Left ventricle myocardium inferior (tissue), 1 donor: ENCODE measurements at regions not wholly inside any gene's neighbourhood (a gene's known extent, or its start where the extent isn't known, plus 50 kb on each side); places are given as distances from the start of the nearest gene placed in this dataset.

ENCODE experiments used
- DNase-seq: peaks from one replicate; pipeline ENCODE4 v3.0.0-alpha.2; 2020
- H3K27ac ChIP-seq: fragments of 200-600 bp; replicated peaks from 2 replicates; pipeline ENCODE4 v1.8.0; 2021
- H3K27me3 ChIP-seq: fragments of 200-600 bp; 2 replicates; pipeline ENCODE4 v1.8.0; 2021; ENCODE audit warnings: low read depth
- H3K36me3 ChIP-seq: fragments of 200-600 bp; 2 replicates; pipeline ENCODE4 v1.8.0; 2021
- H3K4me1 ChIP-seq: fragments of 200-600 bp; 2 replicates; pipeline ENCODE4 v1.8.0; 2021
- H3K4me3 ChIP-seq: fragments of 200-600 bp; 2 replicates; pipeline ENCODE4 v1.8.0; 2021; ENCODE audit warnings: mild to moderate bottlenecking, moderate library complexity
- H3K9me3 ChIP-seq: fragments of 200-600 bp; replicated peaks from 2 replicates; pipeline ENCODE4 v1.8.0; 2021
- intact Hi-C: fragments of 100-400 bp; cut with micrococcal nuclease; formaldehyde crosslinking; loops from one replicate; pipeline ENCODE4 v1.11.0; 2022
- TF ChIP-seq, protein P1 (sequence below): fragments of 200-600 bp; IDR thresholded peaks from 2 replicates; pipeline ENCODE4 v1.8.0; 2021; ENCODE audit warnings: antibody characterized with exemption, mild to moderate bottlenecking, borderline replicate concordance
- donor health status: DM: no; HTN: yes; CAD: no; lungs with severe emphysema.

DNA sequence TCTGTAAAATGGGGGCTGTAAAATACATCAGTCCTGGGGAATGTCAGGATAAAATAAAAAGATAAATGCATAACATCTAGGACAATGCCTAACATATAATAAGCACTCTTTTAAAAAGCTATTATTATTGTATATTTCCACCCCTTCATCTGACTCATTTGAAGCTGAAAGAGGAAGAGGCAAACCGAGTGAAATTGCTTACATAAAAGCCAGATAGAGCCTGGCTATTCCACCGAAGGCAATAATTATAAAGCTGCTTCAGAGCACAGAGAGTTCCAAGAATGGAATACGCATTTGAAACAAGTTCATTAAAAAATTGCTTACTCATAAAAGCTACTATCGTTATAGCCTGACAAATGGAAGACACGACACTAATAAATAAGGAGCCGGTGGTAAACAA is 186.1 kb upstream of the CAMK1G start:
- H3K27ac ChIP-seq: no peak overlapping the region
- peaks cover 45% of the 10 kb centered on the region for H3K27me3 ChIP-seq
- no peaks in the 10 kb centered on the region for H3K4me1 ChIP-seq
- DNase-seq: no peak
- intact Hi-C loops: no loop called here
- no peaks in the 10 kb centered on the region for H3K9me3 ChIP-seq
- TF ChIP-seq, protein P1, sequence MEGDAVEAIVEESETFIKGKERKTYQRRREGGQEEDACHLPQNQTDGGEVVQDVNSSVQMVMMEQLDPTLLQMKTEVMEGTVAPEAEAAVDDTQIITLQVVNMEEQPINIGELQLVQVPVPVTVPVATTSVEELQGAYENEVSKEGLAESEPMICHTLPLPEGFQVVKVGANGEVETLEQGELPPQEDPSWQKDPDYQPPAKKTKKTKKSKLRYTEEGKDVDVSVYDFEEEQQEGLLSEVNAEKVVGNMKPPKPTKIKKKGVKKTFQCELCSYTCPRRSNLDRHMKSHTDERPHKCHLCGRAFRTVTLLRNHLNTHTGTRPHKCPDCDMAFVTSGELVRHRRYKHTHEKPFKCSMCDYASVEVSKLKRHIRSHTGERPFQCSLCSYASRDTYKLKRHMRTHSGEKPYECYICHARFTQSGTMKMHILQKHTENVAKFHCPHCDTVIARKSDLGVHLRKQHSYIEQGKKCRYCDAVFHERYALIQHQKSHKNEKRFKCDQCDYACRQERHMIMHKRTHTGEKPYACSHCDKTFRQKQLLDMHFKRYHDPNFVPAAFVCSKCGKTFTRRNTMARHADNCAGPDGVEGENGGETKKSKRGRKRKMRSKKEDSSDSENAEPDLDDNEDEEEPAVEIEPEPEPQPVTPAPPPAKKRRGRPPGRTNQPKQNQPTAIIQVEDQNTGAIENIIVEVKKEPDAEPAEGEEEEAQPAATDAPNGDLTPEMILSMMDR: no peak
- no peaks in the 10 kb centered on the region for H3K36me3 ChIP-seq
- no peak overlapping the region for H3K4me3 ChIP-seq

DNA sequence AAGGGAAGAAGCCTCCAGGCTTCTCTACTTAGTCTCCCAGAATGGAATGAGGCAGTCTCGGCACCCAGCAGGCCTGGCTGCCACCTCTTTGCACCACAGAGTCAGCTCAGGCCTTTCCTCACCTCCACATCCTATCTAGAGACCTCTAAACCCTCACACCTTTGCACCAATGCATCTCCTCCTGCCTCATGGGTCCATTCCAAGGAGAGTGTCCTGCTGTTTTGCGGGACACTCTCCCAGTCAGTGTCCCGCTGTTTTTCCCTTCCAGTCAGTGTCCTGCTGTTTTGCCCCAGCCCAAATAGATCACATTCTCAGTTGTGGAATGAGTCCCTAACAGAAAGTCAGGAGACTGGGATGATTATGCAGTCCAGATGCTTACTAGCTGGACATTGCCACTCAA is 185.6 kb upstream of the CAMK1G start:
- no peak overlapping the region for H3K27ac ChIP-seq
- H3K27me3 ChIP-seq: peaks cover 46% of the 10 kb centered on the region
- TF ChIP-seq, protein P1: no peak
- no peak for DNase-seq
- H3K4me3 ChIP-seq: no peak overlapping the region
- H3K36me3 ChIP-seq: no peaks in the 10 kb centered on the region
- H3K4me1 ChIP-seq: no peaks in the 10 kb centered on the region
- intact Hi-C loops: no loop called here
- H3K9me3 ChIP-seq: no peaks in the 10 kb centered on the region

GRCh38 chr1:209398313-209398991 is 185.1 kb upstream of the CAMK1G start:
- H3K9me3 ChIP-seq: no peaks in the 10 kb centered on the region
- no peak overlapping the region for H3K27ac ChIP-seq
- no peak overlapping the region for H3K4me3 ChIP-seq
- H3K36me3 ChIP-seq: no peaks in the 10 kb centered on the region
- H3K27me3 ChIP-seq: peaks cover 51% of the 10 kb centered on the region
- intact Hi-C loops: no loop called here
- DNase-seq: no peak
- TF ChIP-seq, protein P1: no peak
- H3K4me1 ChIP-seq: no peaks in the 10 kb centered on the region

GRCh38 chr1:209399800-209400199 is 183.7 kb upstream of the CAMK1G start:
- no peak for DNase-seq
- H3K4me1 ChIP-seq: no peaks in the 10 kb centered on the region
- H3K4me3 ChIP-seq: no peak overlapping the region
- intact Hi-C loops: no loop called here
- H3K9me3 ChIP-seq: no peaks in the 10 kb centered on the region
- peaks cover 65% of the 10 kb centered on the region for H3K27me3 ChIP-seq
- TF ChIP-seq, protein P1: no peak
- H3K36me3 ChIP-seq: no peaks in the 10 kb centered on the region
- no peak overlapping the region for H3K27ac ChIP-seq

DNA sequence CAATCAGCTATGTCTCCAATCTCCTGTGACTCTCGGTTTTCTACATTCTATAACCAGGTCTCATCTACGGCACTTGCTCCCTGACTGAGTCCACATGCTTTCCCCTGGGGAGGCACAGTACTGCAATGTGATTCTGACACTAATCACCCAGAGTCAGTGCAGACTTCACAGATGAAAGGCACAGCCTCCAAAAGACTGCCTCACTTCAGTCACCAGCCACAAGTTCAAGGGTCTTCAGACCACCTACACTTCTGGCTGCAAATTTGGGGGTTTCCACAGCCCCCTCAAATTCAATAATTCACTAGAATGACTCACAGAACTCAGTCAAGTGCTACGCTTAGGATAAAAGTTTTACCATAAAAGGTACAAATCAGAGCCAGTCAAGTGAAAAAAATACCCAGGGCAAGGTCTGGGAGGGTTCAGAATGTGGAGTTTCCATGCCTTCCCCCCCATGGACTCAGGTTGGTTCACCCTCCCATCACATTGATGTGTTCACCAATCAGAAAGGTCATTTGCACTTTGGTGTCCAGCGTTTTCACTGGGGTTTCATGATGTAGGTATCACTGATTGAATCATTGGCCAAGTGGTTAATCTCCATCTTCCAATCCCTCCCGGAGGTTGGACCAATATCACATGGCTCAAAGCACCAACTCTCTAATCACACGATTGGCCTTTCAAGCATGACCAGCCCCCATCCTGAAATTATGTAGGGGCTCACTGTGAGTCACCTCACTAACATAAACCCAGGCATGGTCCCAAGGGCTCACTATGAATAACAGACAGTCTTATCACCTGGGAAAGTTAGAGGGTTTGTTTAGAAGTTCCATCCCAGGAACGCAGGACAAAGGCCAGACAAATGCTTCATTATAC is 182.9 kb upstream of the CAMK1G start:
- H3K9me3 ChIP-seq: no peaks in the 10 kb centered on the region
- H3K27ac ChIP-seq: no peak overlapping the region
- no peak for DNase-seq
- H3K4me3 ChIP-seq: no peak overlapping the region
- H3K4me1 ChIP-seq: no peaks in the 10 kb centered on the region
- intact Hi-C loops: no loop called here
- H3K27me3 ChIP-seq: peaks cover 64% of the 10 kb centered on the region
- TF ChIP-seq, protein P1: no peak
- no peaks in the 10 kb centered on the region for H3K36me3 ChIP-seq
